HCT116 (cell line): ENCODE measurements at regions not wholly inside any gene's neighbourhood (a gene's known extent, or its start where the extent isn't known, plus 50 kb on each side); places are given as distances from the start of the nearest gene placed in this dataset.

ENCODE experiments used
- ATAC-seq: fragments of 200-7000 bp; cut with Tn5 transposase; 2 replicates; pipeline ENCODE4 v1.9.1; 2020; ENCODE audit warnings: mild to moderate bottlenecking, moderate library complexity
- BruUV-seq: library from RNA; stranded (reverse); fragments of 400-500 nt; replicated peaks from 2 replicates; lab custom pipeline; 2021; lab: Mats Ljungman, UMichigan
- CTCF ChIA-PET: fragments of 300-600 bp; sonication (Branson Sonifier 250); formaldehyde crosslinking; loops from one replicate; lab custom pipeline; 2021; ENCODE audit warnings: antibody characterized with exemption; lab: Charles Lee
- POLR2A ChIA-PET: fragments of 300-600, 350-600 bp; sonication (Branson Sonifier 250); formaldehyde crosslinking; loops from one replicate; lab custom pipeline; 2021; ENCODE audit warnings: antibody characterized with exemption; lab: Charles Lee
- RAD21 ChIA-PET, 2 experiments: fragments of 300-600 bp; sonication (Branson Sonifier 250); formaldehyde crosslinking; loops; one replicate each; lab custom pipeline; 2023; ENCODE audit warnings: low total read pairs in 2 of 2; ENCODE audit not compliant: uncharacterized antibody in 2 of 2, unreplicated experiment in 2 of 2, low non-redundant PET in 1 of 2; lab: Charles Lee
- DNase-seq: peaks from one replicate; pipeline ENCODE4 v3.0.0-alpha.2; 2010; ENCODE audit warnings: low read depth, low spot score
- H2AFZ ChIP-seq: fragments of 200-600 bp; shearing (Covaris generic), sonication (generic); 2 replicates; pipeline ENCODE4 v1.6.1; 2017; ENCODE audit warnings: low read depth, mixed run types, mixed read lengths, antibody characterized with exemption, low read length; ENCODE audit not compliant: poor library complexity, severe bottlenecking
- H3K27ac ChIP-seq: 2 replicates; pipeline ENCODE4 v1.5.1; 2012; ENCODE audit warnings: low read depth, low read length
- H3K27me3 ChIP-seq: fragments of 200-600 bp; sonication (generic); 2 replicates; pipeline ENCODE4 v1.6.1; 2016; ENCODE audit warnings: mixed run types, low read length, mixed read lengths; ENCODE audit not compliant: insufficient read depth
- H3K36me3 ChIP-seq, 2 experiments: fragments of 200-500 bp in 1 of 2; fragments of 200-600 bp in 1 of 2; sonication (Bioruptor generic) in 1 of 2; sonication (generic) in 1 of 2; 2 replicates each; pipeline versions ENCODE4 v1.5.1 to v1.6.1; 2014 to 2016; ENCODE audit warnings: low read length in 2 of 2, inconsistent platforms in 1 of 2, mixed read lengths in 1 of 2, mixed run types in 1 of 2; ENCODE audit not compliant: insufficient read depth in 2 of 2, control insufficient read depth in 1 of 2
- H3K4me1 ChIP-seq, 2 experiments: fragments of 200-600 bp in 1 of 2; sonication (generic) in 1 of 2; 2 replicates each; pipeline versions ENCODE4 v1.5.1 to v1.6.1; 2012 to 2017; ENCODE audit warnings: low read length in 2 of 2, inconsistent platforms in 1 of 2, mild to moderate bottlenecking in 1 of 2, mixed read lengths in 1 of 2, mixed run types in 1 of 2, moderate library complexity in 1 of 2; ENCODE audit not compliant: insufficient read depth in 2 of 2, control insufficient read depth in 1 of 2
- H3K4me2 ChIP-seq: fragments of 200-600 bp; sonication (generic); 2 replicates; pipeline ENCODE4 v1.6.1; 2017; ENCODE audit warnings: mixed run types, low read length, mixed read lengths
- H3K4me3 ChIP-seq, 2 experiments: fragments of 200-600 bp in 1 of 2; sonication (generic) in 1 of 2; replicated peaks in 1 of 2; 2 replicates each; pipeline ENCODE4 v1.5.1; 2011 to 2016; ENCODE audit warnings: low read length in 2 of 2, control low read depth in 1 of 2, low read depth in 1 of 2, mild to moderate bottlenecking in 1 of 2, mixed read lengths in 1 of 2, mixed run types in 1 of 2
- H3K79me2 ChIP-seq: fragments of 200-600 bp; sonication (generic); 2 replicates; pipeline ENCODE4 v1.6.1; 2017; ENCODE audit warnings: mild to moderate bottlenecking, mixed run types, low read length, moderate library complexity, mixed read lengths; ENCODE audit not compliant: insufficient read depth
- H3K9ac ChIP-seq: fragments of 200-600 bp; sonication (generic); 2 replicates; pipeline ENCODE4 v1.6.1; 2016; ENCODE audit warnings: low read length, mixed read lengths
- H3K9me2 ChIP-seq: fragments of 200-600 bp; sonication (generic), shearing (Covaris generic); 2 replicates; pipeline ENCODE4 v1.6.1; 2017; ENCODE audit warnings: mixed run types, mild to moderate bottlenecking, moderate library complexity; ENCODE audit not compliant: insufficient read depth
- H3K9me3 ChIP-seq, 2 experiments: fragments of 200-500 bp in 1 of 2; fragments of 200-600 bp in 1 of 2; sonication (Bioruptor generic) in 1 of 2; sonication (generic) in 1 of 2; 2 replicates each; pipeline ENCODE4 v1.6.1; 2014 to 2017; ENCODE audit warnings: low read length in 2 of 2, mixed read lengths in 2 of 2, inconsistent platforms in 1 of 2, low read depth in 1 of 2, mild to moderate bottlenecking in 1 of 2, mixed run types in 1 of 2, moderate library complexity in 1 of 2; ENCODE audit not compliant: control insufficient read depth in 1 of 2, insufficient read depth in 1 of 2
- H4K20me1 ChIP-seq: fragments of 200-600 bp; sonication (generic), shearing (Covaris generic); 2 replicates; pipeline ENCODE4 v1.6.1; 2017; ENCODE audit warnings: mixed run types, mild to moderate bottlenecking, moderate library complexity; ENCODE audit not compliant: insufficient read depth
- ATF3 ChIP-seq: IDR thresholded peaks from 2 replicates; pipeline ENCODE4 v1.6.1; 2012
- CBX3 ChIP-seq: IDR thresholded peaks from 2 replicates; pipeline ENCODE4 v1.6.1; 2012; ENCODE audit warnings: low read depth
- CTCF ChIP-seq, 3 experiments: fragments of 200-600 bp in 1 of 3; sonication (generic) in 1 of 3; IDR thresholded peaks in 2 of 3; conservative IDR thresholded peaks in 1 of 3; 2 replicates each; pipeline ENCODE4 v1.5.1; 2012 to 2017; ENCODE audit warnings: low read depth in 2 of 3, low read length in 2 of 3, antibody characterized with exemption in 1 of 3, borderline replicate concordance in 1 of 3, control low read depth in 1 of 3, mild to moderate bottlenecking in 1 of 3, mixed read lengths in 1 of 3, mixed run types in 1 of 3, moderate library complexity in 1 of 3; ENCODE audit not compliant: insufficient read depth in 1 of 3
- ELF1 ChIP-seq: IDR thresholded peaks from 2 replicates; pipeline ENCODE4 v1.6.1; 2012; ENCODE audit warnings: low read depth, borderline replicate concordance
- FOSL1 ChIP-seq: IDR thresholded peaks from 2 replicates; pipeline ENCODE4 v1.6.1; 2012; ENCODE audit warnings: low read depth
- MAX ChIP-seq: IDR thresholded peaks from 2 replicates; pipeline ENCODE4 v1.6.1; 2012
- POLR2A ChIP-seq: IDR thresholded peaks from 2 replicates; pipeline ENCODE4 v1.7.0; 2011; ENCODE audit warnings: borderline replicate concordance; ENCODE audit not compliant: insufficient read depth, insufficient read length; ENCODE audit errors: extremely low read depth
- RAD21 ChIP-seq: IDR thresholded peaks from 2 replicates; pipeline ENCODE4 v1.6.1; 2012; ENCODE audit warnings: low read depth, mild to moderate bottlenecking
- REST ChIP-seq: IDR thresholded peaks from 2 replicates; pipeline ENCODE4 v1.6.1; 2012; ENCODE audit warnings: low read depth
- SIN3A ChIP-seq: IDR thresholded peaks from 2 replicates; pipeline ENCODE4 v1.6.1; 2012; ENCODE audit warnings: low read depth
- ZBTB33 ChIP-seq: IDR thresholded peaks from 2 replicates; pipeline ENCODE4 v1.6.1; 2011; ENCODE audit warnings: mild to moderate bottlenecking, low read length, moderate library complexity; ENCODE audit not compliant: insufficient replicate concordance; ENCODE audit errors: extremely low read depth
- intact Hi-C: fragments of 100-400 bp; cut with micrococcal nuclease; formaldehyde crosslinking; loops from 2 replicates; pipeline ENCODE4 v1.10.0; 2022

- TF ChIP-seq ZBTB33 (no peak), REST (no peak), RAD21 (no peak), FOSL1 (no peak)
These were observed 320.8 kb downstream of the MAT2B start (continued) for GRCh38 chr5:163826201-163826600.

GRCh38 chr5:163832155-163832554 is 326.7 kb downstream of the MAT2B start:
- no peak for DNase-seq
- intact Hi-C loops = no loop called here

More at GRCh38 chr5:163832155-163832554, 326.7 kb downstream of the MAT2B start:
- Histone ChIP-seq H4K20me1 (no peaks in the 10 kb centered on the region), H3K9me2 (no peaks in the 10 kb centered on the region), H3K79me2 (no peaks in the 10 kb centered on the region), H3K4me3 (no peak overlapping the region), H3K27me3 (no peaks in the 10 kb centered on the region), H3K9me3 (peaks cover 0 to 4% of the 10 kb centered on the region in 2 experiments; a peak in 2 of 4 replicates), H3K4me1 (no peaks in the 10 kb centered on the region), H3K36me3 (no peaks in the 10 kb centered on the region), H2AFZ (no peak overlapping the region), H3K9ac (no peak overlapping the region), H3K4me2 (no peak overlapping the region), H3K27ac (no peak overlapping the region)
- no TSS peak for BruUV-seq
- ChIA-PET CTCF (no interaction called here), POLR2A (no interaction called here), RAD21 (no interaction called here)
- ATAC-seq = no peak
- TF ChIP-seq MAX (no peak), ZBTB33 (no peak), ELF1 (no peak), CBX3 (no peak), POLR2A (no peak), CTCF (IDR thresholded peaks at IDR 0.05 in 2 of 3, conservative IDR thresholded peaks at IDR 0.05 in 1 of 3; ENCODE audit: borderline replicate concordance in 1 of 3, insufficient read depth in 1 of 3, low read depth in 2 of 3, low read length in 2 of 3) (no peak), FOSL1 (no peak), SIN3A (no peak), ATF3 (no peak)
